GM10266 (cell line): ENCODE measurements at regions not wholly inside any gene's neighbourhood (a gene's known extent, or its start where the extent isn't known, plus 50 kb on each side); places are given as distances from the start of the nearest gene placed in this dataset.

Experiments used
- DNase-seq: peaks from one replicate; pipeline ENCODE4 v3.0.0; 2012; ENCODE audit errors: extremely low spot score
- CTCF ChIP-seq: IDR thresholded peaks from 2 replicates; pipeline ENCODE4 v1.5.1; 2012; ENCODE audit warnings: mild to moderate bottlenecking, low read depth; ENCODE audit not compliant: control insufficient read depth, insufficient read depth; ENCODE audit errors: missing control alignments

DNA sequence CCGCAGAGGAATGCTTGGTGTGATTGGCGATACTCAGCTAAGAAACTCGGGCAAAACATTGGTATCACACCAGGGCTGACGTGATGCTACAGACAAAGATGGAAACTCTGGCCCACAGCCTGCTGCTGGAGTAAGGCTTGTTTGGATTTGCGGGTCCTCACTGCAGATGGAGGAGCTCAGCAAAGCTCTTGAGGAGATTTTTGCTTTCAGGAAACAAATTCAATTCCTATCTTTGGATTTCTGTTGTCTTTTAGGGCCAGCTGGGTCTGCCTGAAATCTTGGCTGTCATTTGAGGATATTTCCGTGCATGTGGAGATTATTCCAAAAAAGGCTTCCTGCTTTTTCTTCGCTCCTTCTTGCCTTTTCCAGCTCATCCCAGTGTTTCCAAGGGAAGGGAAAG, 475.8 kb downstream of the TSN start:
- DNase-seq: no peak
- no peak for TF ChIP-seq CTCF

GRCh38 chr2:122233372-122233771, 477.9 kb downstream of the TSN start:
- DNase-seq: no peak

DNA sequence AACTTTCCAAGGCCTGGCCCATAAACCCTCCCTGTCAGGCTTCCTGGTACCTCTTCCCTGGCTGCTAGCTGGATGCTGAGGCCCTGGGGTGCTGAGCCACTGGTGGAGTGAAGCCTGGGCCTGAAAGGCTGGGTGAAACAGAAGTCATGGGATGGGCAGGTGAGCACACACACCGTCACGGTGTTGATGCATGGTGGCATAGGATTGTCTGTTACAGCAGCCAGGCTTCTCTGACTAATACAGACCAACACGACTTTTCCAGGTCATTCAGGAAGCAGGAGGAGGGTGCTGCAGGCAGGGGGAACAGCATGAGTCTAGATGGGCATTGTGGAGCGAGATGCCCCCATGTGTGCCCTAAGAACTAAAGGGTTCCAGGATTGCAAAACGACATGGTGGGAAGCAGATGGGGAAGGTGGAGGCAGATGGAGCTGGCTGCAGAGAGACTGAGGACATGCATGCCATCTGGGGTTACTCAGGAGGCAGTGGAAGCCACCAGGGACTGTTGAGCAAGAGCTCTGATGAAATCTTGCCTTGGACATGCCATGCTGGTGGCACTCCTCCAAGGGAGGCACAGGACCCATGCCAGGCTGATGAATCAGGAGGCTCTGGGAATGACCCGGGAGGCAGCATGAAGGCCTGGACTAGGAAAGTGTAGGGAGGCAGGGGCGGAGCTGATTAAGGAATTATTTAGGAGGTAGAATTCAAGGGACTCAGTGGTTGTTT, 480.9 kb downstream of the TSN start:
- no peak for TF ChIP-seq CTCF
- no peak for DNase-seq

More at GRCh38 chr2:122233372-122233771, 477.9 kb downstream of the TSN start:
- no peak for TF ChIP-seq CTCF

DNA sequence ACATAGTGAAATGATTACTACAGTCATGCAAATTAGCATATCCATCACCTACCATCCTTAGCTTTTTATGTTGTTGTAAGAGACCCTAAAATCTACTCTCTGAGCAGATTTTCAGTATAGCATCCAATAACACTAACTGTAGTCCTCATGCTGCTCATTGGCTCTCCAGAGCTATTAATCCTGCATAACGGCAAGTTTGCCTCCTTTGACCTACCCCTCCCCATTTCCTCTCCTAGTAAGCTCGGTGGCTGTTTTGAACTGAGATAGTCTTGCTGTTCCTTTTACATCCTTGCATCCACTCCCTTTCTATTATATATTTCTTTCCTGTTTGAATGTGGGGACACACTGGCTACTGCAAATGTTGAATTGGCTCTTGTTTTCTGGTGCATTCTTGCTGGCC, 481.5 kb downstream of the TSN start:
- no peak for DNase-seq
- no peak for TF ChIP-seq CTCF

DNA sequence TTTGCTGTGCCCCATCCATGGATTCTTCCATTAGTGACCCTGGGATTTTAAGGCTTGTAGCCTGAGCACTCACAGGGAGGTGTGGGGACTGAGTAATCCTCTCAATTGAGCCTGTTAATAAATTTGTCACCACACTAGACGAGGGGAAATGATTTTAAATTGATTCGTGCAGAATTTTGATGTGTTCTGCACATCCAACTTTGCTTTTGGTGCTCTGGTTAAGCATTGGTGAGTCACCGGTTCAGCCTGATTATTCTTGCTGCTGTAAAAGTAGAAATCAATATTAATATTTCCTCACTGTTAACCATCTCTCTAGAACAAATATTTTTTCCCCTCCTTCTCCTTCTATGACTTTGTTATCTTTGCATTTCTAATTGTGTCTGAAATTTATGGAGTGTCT, 482.0 kb downstream of the TSN start:
- DNase-seq: no peak
- no peak for TF ChIP-seq CTCF

DNA sequence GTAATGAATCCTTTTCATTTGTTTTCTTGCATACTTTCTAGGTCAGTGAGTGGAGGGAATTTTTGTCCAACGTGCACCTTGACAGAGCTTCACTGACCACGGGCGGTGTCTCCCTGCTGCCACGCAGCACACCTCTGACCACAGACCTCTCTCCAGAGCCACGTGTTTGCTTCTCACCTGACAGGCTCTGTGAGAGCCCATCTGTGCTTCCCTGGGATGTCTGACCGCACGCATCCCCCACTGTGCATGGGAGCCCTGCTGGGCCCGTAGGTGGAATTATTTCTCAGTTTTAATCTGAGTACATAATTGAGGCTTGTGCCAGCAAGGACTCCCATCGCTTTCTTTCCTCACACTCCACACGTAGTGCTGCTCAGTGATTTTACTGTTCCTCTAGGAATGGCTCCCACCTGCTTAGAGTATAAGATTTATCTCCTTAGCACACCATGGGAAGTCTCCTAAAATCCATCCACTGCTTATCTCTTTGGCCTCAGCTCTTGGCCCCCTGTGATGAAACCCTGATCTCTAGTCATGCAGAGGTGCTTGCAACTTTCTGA, 482.6 kb downstream of the TSN start:
- no peak for DNase-seq
- no peak for TF ChIP-seq CTCF

GRCh38 chr2:122239440-122239839, 484.0 kb downstream of the TSN start:
- no peak for DNase-seq
- TF ChIP-seq CTCF: no peak
